WTC11 (cell line): ENCODE measurements at regions not wholly inside any gene's neighbourhood (a gene's known extent, or its start where the extent isn't known, plus 50 kb on each side); places are given as distances from the start of the nearest gene placed in this dataset.
"Not testable (repeated sequence)": the region's sequence is repeated elsewhere in the genome, so short reads cannot be mapped to it uniquely, and the experiment has no call there.

Experiments used
- RELA ChIP-seq: sonication (generic); formaldehyde crosslinking; IDR thresholded peaks from 2 replicates; pipeline ENCODE4 v1.8.1; 2022; ENCODE audit warnings: missing genetic modification reagents, mild to moderate bottlenecking, borderline replicate concordance
- TCF7 ChIP-seq: sonication (generic); formaldehyde crosslinking; IDR thresholded peaks from 2 replicates; pipeline ENCODE4 v1.8.0; 2022; ENCODE audit warnings: mild to moderate bottlenecking, low read depth, missing genetic modification reagents, moderate library complexity
- TF ChIP-seq, protein P1 (sequence below): sonication (generic); formaldehyde crosslinking; IDR thresholded peaks from 2 replicates; pipeline ENCODE4 v1.8.0; 2022; ENCODE audit warnings: mild to moderate bottlenecking, missing genetic modification reagents
- TF ChIP-seq, protein P2 (sequence below): fragments of 200-600 bp; IDR thresholded peaks from 2 replicates; pipeline ENCODE4 v1.8.0; 2022; ENCODE audit warnings: antibody characterized with exemption
- TF ChIP-seq, protein P3 (sequence below): sonication (generic); formaldehyde crosslinking; IDR thresholded peaks from 2 replicates; pipeline ENCODE4 v1.8.1; 2022; ENCODE audit warnings: missing genetic modification reagents, borderline replicate concordance
- TF ChIP-seq, protein P4 (sequence below): sonication (generic); formaldehyde crosslinking; IDR thresholded peaks from 2 replicates; pipeline ENCODE4 v1.8.1; 2023; ENCODE audit warnings: mild to moderate bottlenecking, moderate library complexity, missing genetic modification reagents

GRCh38 chr22:16388616-16389015 is 204.0 kb downstream of the CCT8L2 start:
- TF ChIP-seq, protein P1, sequence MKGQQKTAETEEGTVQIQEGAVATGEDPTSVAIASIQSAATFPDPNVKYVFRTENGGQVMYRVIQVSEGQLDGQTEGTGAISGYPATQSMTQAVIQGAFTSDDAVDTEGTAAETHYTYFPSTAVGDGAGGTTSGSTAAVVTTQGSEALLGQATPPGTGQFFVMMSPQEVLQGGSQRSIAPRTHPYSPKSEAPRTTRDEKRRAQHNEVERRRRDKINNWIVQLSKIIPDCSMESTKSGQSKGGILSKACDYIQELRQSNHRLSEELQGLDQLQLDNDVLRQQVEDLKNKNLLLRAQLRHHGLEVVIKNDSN (CRISPR knock-in tag): not testable (repeated sequence)
- TF ChIP-seq, protein P2, sequence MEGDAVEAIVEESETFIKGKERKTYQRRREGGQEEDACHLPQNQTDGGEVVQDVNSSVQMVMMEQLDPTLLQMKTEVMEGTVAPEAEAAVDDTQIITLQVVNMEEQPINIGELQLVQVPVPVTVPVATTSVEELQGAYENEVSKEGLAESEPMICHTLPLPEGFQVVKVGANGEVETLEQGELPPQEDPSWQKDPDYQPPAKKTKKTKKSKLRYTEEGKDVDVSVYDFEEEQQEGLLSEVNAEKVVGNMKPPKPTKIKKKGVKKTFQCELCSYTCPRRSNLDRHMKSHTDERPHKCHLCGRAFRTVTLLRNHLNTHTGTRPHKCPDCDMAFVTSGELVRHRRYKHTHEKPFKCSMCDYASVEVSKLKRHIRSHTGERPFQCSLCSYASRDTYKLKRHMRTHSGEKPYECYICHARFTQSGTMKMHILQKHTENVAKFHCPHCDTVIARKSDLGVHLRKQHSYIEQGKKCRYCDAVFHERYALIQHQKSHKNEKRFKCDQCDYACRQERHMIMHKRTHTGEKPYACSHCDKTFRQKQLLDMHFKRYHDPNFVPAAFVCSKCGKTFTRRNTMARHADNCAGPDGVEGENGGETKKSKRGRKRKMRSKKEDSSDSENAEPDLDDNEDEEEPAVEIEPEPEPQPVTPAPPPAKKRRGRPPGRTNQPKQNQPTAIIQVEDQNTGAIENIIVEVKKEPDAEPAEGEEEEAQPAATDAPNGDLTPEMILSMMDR: not testable (repeated sequence)
- not testable (repeated sequence) for TF ChIP-seq RELA, TCF7 (CRISPR knock-in tag)
- TF ChIP-seq, protein P3, sequence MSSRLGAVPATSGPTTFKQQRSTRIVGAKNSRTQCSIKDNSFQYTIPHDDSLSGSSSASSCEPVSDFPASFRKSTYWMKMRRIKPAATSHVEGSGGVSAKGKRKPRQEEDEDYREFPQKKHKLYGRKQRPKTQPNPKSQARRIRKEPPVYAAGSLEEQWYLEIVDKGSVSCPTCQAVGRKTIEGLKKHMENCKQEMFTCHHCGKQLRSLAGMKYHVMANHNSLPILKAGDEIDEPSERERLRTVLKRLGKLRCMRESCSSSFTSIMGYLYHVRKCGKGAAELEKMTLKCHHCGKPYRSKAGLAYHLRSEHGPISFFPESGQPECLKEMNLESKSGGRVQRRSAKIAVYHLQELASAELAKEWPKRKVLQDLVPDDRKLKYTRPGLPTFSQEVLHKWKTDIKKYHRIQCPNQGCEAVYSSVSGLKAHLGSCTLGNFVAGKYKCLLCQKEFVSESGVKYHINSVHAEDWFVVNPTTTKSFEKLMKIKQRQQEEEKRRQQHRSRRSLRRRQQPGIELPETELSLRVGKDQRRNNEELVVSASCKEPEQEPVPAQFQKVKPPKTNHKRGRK (CRISPR knock-in tag): not testable (repeated sequence)
- TF ChIP-seq, protein P4, sequence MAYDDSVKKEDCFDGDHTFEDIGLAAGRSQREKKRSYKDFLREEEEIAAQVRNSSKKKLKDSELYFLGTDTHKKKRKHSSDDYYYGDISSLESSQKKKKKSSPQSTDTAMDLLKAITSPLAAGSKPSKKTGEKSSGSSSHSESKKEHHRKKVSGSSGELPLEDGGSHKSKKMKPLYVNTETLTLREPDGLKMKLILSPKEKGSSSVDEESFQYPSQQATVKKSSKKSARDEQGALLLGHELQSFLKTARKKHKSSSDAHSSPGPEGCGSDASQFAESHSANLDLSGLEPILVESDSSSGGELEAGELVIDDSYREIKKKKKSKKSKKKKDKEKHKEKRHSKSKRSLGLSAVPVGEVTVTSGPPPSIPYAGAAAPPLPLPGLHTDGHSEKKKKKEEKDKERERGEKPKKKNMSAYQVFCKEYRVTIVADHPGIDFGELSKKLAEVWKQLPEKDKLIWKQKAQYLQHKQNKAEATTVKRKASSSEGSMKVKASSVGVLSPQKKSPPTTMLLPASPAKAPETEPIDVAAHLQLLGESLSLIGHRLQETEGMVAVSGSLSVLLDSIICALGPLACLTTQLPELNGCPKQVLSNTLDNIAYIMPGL (CRISPR knock-in tag): not testable (repeated sequence)
